ENCODE measurements at regions not wholly inside any gene's neighbourhood (a gene's known extent, or its start where the extent isn't known, plus 50 kb on each side); places are given as distances from the start of the nearest gene placed in this dataset.

DNA sequence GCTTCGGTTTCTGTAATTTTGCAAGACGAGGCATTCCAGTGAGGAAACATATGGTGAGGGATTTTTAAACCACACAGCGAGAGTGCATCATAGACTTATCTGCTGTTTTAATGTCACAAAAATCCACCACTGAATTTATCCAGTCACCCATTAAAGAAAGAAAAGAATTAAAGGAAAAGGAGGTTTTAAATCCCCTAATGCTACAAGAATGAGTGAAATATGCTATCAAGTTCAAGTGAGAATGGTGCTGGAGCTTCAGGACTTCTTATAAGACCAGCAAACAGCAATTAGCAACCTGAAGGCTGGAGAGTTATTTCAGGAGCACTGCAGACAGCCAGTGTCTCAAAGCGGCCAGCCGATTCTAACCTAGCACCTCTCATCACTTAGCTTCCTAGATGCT lies 439.1 kb upstream of the MGMT start:
- TF ChIP-seq CTCF (IDR thresholded peaks at IDR 0.05) (no peak), EZH2phosphoT487 (IDR thresholded peaks at IDR 0.05) (no peak), EZH2 (IDR thresholded peaks at IDR 0.05) (no peak)
